PC-3 (cell line): ENCODE measurements at regions not wholly inside any gene's neighbourhood (a gene's known extent, or its start where the extent isn't known, plus 50 kb on each side); places are given as distances from the start of the nearest gene placed in this dataset.

Source experiments
- CTCF ChIP-seq: fragments of 300-600 bp; sonication (generic); conservative IDR thresholded peaks from 2 replicates; pipeline ENCODE4 v1.5.1; 2017; ENCODE audit warnings: antibody characterized with exemption, low read depth, mild to moderate bottlenecking, low read length
- EZH2 ChIP-seq: fragments of 300-600 bp; sonication (generic); IDR thresholded peaks from one replicate; pipeline ENCODE4 v1.6.1; 2017; ENCODE audit warnings: antibody characterized with exemption, mild to moderate bottlenecking, low read length; ENCODE audit not compliant: unreplicated experiment
- EZH2phosphoT487 ChIP-seq: fragments of 300-600 bp; sonication (generic); IDR thresholded peaks from 2 replicates; pipeline ENCODE4 v1.6.1; 2018; ENCODE audit warnings: mild to moderate bottlenecking, antibody characterized with exemption, low read length, borderline replicate concordance

GRCh38 chr15:68526784-68527183 is 52.0 kb upstream of the CORO2B start:
- TF ChIP-seq CTCF (no peak), EZH2 (no peak), EZH2phosphoT487 (no peak)
